Activated T-cell treated with anti-CD3 and anti-CD28 coated beads for 48 hours (primary cell): ENCODE measurements at regions not wholly inside any gene's neighbourhood (a gene's known extent, or its start where the extent isn't known, plus 50 kb on each side); places are given as distances from the start of the nearest gene placed in this dataset.

Source experiments
- DNase-seq: peaks from one replicate; pipeline ENCODE4 v3.0.0-alpha.2; 2020; ENCODE audit warnings: low read depth

- no peak for DNase-seq
Observed at GRCh38 chr18:73962256-73962655, 185.4 kb downstream of the FBXO15 start.

GRCh38 chr18:73961804-73962203 is 185.8 kb downstream of the FBXO15 start:
- DNase-seq = no peak

- no peak for DNase-seq
Observed at GRCh38 chr18:73959352-73959751, 188.3 kb downstream of the FBXO15 start.

- no peak for DNase-seq
Observed at GRCh38 chr18:73954268-73954667, 193.4 kb downstream of the FBXO15 start.

GRCh38 chr18:73952296-73952946 is 195.2 kb downstream of the FBXO15 start:
- DNase-seq = no peak

- DNase-seq = no peak
Observed at GRCh38 chr18:73950116-73950700, 197.4 kb downstream of the FBXO15 start.

- no peak for DNase-seq
Observed at GRCh38 chr18:73948497-73948896, 199.1 kb downstream of the FBXO15 start.

GRCh38 chr18:73948084-73948483 is 199.6 kb downstream of the FBXO15 start:
- DNase-seq = no peak

GRCh38 chr18:73947180-73947921 is 200.3 kb downstream of the FBXO15 start:
- no peak for DNase-seq

GRCh38 chr18:73945130-73945792 is 202.4 kb downstream of the FBXO15 start:
- DNase-seq = no peak

- DNase-seq = no peak
Observed at GRCh38 chr18:73944715-73945114, 202.9 kb downstream of the FBXO15 start.

- DNase-seq = no peak
Observed at GRCh38 chr18:73943763-73944162, 203.9 kb downstream of the FBXO15 start.

- no peak for DNase-seq
Observed at GRCh38 chr18:73942956-73943355, 204.7 kb downstream of the FBXO15 start.

GRCh38 chr18:73942081-73942625 is 205.5 kb downstream of the FBXO15 start:
- DNase-seq = no peak

- no peak for DNase-seq
Observed at GRCh38 chr18:73940721-73941120, 206.9 kb downstream of the FBXO15 start.

GRCh38 chr18:73939391-73939790 is 208.2 kb downstream of the FBXO15 start:
- DNase-seq = no peak

- DNase-seq = no peak
Observed at GRCh38 chr18:73933685-73934084, 213.9 kb downstream of the FBXO15 start.

GRCh38 chr18:73932976-73933375 is 214.7 kb downstream of the FBXO15 start:
- DNase-seq = no peak

GRCh38 chr18:73927496-73927895 is 220.1 kb downstream of the FBXO15 start:
- no peak for DNase-seq

GRCh38 chr18:73924836-73925235 is 222.8 kb downstream of the FBXO15 start:
- DNase-seq = no peak

- DNase-seq = no peak
Observed at GRCh38 chr18:73924307-73924706, 223.3 kb downstream of the FBXO15 start.

- no peak for DNase-seq
Observed at GRCh38 chr18:73923866-73924265, 223.8 kb downstream of the FBXO15 start.

GRCh38 chr18:73920033-73920432 is 227.6 kb downstream of the FBXO15 start:
- DNase-seq = no peak
